T-helper 1 cell (primary cell): ENCODE measurements at regions not wholly inside any gene's neighbourhood (a gene's known extent, or its start where the extent isn't known, plus 50 kb on each side); places are given as distances from the start of the nearest gene placed in this dataset.

Source experiments
- DNase-seq, 5 donors: peaks; one replicate each; pipeline ENCODE4 v3.0.0-alpha.2; 2012 to 2020

DNA sequence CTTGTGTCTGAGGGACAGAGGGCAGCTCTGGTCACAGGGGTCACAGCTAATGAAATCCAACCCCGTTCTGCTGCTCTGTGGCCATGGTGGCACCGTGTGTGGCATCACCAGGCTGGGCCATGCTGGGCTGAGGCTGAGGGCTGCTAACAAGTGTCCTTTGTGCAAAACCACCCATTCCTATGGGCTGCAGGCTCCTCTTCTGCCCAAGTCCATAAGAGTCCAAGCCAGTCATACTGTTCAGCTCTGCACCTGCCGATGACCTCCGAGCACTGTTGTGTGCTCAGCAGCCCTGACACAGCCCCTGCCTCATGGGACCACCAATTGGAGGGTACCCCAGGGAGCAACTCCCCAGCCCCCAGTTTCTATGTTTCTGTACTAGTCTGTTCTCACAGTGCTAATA is 133.1 kb downstream of the WDR11 start:
- DNase-seq, result no peak

DNA sequence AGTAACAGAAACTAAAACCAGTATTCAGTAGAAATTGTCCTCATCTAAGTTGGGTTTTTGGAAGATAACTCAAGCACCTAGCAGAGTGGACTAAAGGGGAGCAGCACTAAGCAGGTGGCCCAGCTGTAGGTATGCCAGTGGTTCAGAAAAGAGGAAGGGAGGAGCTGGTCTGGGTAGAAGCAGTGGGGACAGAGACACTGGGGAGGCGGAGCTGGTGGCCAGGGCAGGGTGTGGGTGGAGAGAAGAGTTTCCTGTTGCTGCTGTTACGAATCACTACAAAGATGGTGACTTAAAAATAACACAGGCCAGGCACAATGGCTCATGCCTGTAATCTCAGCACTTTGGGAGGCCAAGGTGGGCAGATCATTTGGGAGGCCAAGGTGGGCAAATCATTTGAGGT is 136.2 kb downstream of the WDR11 start:
- no peak for DNase-seq

DNA sequence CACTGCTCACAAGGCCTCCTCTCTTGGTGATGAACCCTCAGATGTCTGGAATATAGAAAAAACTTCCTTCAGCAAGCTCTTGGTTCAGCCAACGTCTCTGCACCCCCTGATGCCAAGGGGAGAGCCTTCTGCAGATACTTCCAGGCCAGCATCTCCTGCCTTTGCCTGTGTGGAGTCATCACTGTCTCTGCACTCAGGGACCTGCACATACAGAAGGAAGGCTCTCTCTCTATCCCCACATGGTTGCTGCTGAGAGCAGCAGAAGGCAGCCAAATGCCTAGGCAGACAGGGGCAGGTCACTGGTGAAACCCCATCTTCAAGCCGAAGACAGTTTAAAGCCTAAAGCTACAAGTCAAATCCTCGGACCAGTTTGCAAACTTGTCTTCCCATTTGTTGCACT is 137.6 kb downstream of the WDR11 start:
- no peak for DNase-seq

DNA sequence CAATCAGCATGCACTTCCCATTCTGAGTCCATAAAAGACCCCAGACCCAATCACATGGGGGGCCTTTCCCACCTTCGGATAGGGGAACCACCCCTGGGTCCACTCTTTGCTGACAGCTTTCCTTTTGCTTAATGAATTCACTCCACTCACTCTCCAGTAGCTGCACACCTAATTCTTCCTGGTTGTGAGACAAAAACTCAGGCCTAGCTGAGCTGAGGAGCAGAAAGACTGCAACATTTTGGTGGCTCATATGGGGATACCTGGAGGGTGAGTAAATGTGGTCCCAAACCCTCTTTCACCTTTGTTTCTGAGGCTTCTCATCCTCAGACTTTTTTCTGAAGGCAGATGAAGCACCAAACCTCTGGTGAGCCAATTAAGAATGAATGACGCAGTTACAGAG is 138.1 kb downstream of the WDR11 start:
- DNase-seq, result no peak

DNA sequence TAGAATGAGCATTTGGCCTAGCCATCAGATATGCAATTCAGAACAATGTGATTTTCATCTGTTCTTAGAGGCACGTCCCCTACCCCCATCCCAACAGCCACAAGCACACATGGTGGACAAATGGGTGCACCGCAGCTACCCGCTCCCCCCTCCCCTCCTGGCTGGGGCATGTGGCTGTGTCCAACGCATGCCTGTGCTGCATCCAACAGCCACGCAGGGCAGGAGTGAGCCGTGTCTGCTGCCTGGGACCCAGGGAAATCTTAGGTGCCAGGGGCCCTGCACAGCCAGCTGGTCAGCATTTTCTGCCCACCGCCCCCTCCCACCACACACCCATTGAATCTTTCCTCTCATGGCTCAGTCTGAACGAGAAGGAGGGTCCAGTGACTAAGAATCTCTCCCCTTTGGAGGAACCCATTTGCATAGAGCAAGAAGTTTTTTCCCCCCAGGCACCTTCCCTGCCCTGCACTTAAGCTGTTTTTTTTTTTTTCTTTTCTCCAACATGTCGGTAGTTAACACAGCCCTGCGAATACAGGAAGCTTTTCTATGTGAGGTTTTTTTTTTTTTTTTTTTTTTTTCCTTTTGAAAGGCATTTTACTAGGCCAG is 138.9 kb downstream of the WDR11 start:
- DNase-seq, result no peak

DNA sequence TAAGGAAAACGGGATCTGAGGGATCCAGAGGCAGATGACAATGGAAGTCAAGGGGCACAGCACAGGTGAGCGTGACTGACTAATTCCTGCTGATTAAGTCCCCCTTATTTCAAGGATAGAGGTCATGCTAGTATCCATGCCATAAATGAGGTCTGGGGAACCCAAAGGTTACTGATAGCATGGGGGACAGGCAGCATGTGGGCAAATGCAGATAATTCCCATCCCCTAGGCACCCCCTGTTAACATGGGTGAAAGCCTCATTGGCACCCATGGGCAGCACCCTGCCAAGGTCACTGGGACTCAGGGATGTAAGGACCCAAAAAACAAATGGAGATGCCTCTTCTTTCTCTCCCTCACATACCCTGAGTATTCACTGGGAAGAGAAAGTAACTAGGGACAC is 139.7 kb downstream of the WDR11 start:
- no peak for DNase-seq

DNA sequence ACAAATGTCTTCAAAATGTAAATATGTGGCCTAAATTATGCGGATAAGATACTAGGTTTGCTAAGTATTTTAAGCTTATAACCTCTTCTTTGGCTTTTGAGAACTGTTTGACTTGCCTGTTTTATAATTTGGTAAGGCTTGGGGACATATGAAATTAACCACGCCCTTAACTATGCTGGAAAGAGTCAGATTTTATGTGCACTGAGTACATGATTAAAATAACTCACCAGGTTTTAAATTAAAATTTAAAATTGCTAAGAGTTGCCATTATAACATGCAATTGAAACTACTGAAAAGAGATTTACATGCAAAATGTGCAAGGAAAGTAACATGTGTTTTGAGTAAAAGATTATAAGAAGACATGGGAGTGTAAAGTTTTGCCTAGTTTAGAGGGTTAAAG is 141.9 kb downstream of the WDR11 start:
- no peak for DNase-seq

DNA sequence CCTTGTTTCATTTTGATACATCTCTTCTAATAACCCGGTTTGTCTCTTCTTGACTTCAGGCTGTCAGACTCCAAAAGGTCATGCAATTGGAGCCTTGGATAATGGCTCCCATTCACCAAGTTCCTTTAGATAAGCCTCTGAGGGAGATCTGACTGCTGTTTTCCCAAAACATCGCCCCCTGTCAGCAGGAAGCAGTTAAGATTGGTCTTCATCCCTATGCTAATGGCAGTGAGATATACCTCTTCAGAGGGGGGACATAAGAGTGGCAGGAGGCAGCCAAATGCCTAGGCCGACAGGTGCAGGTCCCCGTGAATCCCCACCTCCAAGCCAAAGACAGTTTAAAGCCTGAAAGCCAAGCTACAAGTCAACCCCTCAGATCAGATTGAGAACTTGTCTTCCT is 144.6 kb downstream of the WDR11 start:
- no peak for DNase-seq

DNA sequence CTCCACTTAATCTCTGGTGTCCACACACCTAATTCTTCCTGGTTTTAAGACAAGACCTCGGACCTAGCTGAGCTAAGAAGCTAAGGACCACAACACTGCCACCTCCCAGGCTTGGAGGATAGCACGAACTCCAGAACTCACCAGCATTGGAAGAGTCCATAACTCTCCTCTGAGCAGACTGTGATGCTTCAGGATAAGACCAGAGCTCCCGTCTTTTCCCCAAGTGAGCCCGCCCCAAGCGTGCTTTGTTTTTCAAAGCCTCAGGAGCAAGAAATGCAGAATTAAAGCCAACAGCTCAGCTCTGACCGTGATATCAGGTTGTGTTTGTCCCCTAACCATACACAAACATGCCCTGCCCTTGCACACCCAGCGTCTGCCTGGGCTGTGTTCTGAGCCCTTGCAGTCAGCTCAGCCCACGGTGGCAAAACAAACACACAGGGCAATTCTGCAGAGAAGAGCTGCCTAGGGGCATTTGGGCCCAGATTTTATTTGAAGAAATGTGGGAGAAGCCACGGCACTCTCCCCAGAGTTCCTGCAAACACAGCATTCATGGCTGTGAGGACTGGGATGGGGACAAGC is 145.4 kb downstream of the WDR11 start:
- DNase-seq, result no peak

DNA sequence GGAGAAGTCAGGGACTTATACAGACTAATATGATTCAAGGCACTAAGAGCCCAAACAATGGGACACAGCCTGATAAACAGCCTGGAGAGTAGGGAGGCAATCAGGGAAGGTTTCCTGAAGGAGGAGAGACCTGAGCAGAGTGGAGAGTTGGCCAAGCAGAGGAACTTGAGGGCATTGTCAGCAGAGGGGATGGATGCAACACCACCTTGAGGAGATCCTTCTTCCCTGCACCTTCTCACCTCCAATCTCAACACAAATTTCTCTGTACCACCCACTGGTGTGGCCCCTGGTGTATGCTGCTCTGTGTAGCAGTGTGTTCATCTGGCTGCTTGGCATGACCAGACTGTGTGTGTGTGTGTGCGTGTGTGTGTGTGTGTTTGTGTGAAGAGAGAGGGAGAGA is 146.2 kb downstream of the WDR11 start:
- DNase-seq, result no peak

DNA sequence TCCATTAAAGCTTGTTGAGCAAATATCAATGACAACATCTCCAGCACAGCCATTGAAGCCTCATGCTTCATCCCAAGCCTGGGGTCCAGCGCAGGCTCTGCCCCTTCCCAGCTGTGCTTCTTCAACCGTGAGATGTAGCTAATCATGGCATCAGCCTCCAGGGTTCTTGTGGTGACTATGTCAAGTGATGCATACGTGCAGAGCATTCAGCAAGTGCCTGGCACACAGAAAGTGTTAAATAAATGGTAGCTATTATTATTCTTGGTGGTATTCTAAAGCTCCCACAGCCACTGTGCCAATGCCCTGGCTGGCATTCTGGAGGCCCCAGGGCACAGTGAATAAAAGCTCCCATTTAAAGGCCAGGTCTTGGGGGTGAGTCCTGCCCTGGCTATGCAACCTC is 146.6 kb downstream of the WDR11 start:
- no peak for DNase-seq

DNA sequence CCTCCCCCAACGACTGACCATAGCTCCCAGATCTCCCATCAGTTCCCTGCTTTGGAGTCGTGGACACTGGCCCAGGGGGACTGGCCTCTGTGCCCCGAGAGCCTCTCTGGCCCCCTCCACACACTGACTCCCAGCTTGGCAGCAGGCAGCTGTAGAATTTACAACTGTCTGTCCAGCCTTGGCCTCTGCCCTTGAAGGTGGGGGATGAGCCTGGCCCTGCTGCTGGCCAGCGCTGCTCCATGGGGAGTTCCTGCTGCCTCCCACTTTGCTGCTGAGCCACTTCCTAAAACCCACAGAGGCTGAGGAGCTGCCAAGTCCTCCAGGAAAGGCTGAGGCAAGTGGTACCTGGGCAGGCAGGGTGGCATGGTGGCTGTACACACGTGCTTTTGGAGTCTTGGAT is 147.1 kb downstream of the WDR11 start:
- DNase-seq, result no peak

DNA sequence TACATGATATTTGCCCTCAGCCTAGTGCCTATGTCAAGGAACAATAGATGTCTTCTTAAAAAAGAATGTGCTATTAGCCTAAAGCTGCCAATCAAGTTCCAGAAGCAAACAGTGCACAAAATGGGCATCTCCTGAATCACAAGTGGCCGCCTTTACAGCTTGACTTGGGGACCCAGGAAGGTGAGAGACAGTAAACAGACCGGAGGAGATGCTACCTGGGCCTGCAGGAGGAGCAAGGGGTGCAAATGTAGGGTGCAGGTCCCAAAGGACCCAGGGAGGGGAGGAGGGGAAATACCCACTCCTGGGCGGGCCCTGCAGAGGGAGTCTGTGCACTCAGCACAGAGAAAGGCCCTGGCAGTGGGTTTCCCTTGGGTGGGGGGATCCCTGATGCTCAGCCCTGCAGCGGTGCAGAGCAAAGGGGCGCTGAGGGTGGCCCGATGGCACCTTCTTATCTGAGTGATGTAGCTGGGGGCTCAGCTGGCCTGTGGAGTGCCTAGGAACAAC is 147.7 kb downstream of the WDR11 start:
- DNase-seq, result no peak

DNA sequence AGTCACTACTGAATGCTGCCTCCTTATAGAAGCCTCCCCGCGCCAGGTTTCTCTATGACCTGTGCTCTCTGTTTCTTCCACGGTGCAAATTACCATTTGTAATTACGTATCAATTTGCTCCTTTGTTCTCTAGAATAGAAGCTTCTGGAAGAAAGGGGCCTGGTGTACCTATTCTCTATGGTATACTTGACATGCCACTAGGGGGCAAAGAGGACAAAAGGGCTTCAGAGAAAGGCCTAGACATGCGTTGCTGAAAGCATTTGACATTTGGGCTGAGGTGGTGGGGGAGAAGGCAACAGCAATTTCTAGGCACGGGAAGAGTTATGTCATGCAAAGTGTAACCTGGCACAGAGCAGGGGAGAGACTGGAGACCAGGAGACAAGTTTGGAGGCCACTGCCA is 148.7 kb downstream of the WDR11 start:
- DNase-seq, result no peak

DNA sequence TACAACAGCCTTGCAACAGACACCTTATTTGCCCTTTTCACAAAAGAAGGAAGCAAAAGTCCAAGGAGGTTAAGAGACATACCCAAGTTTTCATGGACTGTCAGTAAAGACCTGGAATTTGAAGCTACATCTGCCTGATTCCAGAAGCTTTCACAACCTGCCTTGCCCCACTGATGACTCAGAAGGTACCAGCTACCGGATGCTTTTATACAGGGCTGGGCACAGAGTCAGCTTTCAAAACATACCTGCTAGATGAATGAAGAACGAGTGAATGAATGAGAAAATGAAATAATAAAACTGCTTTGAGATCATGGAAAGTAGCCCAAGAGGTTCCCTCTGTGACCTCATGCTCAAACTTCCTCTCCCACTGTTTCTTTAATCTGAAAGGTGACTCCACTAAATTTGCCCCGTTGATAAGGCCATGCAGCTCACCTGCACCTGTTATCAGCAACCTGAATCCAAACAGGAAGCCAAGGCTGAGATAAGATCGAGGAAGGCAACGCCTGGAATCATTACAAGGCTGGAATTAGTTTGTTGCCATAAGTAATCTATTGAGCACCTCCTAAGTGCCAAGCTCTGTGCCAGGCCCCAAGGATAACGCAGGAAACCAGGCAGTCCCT is 151.5 kb downstream of the WDR11 start:
- no peak for DNase-seq

DNA sequence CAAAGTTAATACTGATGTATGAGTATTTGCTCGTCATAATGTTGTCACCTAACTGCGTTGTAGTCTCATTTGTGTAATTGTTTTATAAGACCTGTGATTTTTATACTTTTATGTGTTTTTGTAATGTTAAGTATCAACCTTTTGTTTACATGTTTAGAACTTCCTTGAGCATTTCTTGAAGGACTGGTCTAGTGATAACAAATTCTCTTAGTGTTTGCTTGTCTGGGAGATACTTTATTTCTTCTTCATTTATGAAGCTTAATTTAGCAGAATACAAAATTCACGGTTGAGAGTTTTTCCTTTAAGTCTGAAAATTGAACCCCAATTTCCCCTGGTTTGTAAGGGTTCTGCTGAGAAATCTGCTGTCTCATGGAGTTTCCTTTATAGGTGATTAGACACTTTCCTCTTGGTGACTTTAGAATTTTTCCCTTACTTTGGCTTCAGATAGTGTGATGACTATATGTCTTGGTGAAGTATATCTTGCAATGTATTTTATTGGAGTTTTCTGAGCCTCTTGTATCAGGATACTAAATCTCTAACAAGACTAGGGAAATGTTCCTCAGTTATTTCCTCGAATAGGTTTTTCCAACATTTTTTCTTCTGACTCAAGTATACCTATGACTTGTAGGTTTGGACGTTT is 154.9 kb downstream of the WDR11 start:
- no peak for DNase-seq

DNA sequence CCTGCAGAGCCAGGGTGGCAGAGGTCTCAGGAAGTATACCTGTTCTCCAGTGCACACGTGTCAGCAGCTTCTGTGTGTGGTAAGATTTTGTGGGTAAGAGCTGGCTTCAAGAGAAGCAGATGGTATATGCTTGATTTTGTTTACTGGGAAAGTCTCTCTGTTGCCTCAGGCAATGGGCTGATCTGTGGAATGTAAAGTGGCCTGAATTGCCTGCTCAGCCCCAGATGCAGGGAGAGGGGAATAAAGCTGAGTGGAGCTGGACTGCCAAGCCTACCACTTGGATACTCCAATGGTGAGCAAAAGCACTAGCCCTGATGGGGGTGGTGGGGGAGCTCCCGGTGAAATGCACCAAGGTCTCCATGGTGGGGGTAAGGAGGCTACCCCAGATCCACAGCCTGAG is 156.1 kb downstream of the WDR11 start:
- no peak for DNase-seq

DNA sequence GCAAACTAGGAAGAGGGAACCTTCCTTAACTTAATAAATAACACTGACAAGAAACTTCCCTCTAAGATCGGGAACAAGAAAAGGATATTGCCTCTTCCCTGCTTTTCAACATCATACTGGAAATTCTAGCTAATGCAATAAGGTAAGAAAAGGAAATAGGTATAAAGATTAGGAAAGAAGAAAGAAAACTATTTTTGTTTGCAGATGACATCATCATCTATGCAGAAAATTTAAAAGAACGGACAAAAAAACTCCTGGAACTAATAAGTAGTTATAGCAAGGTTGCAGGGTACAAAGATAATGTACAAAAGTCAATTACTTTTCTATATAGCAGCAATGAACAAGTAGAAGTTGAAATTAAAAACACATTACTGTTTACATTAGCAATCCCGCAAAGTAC is 164.8 kb downstream of the WDR11 start:
- DNase-seq, result no peak

DNA sequence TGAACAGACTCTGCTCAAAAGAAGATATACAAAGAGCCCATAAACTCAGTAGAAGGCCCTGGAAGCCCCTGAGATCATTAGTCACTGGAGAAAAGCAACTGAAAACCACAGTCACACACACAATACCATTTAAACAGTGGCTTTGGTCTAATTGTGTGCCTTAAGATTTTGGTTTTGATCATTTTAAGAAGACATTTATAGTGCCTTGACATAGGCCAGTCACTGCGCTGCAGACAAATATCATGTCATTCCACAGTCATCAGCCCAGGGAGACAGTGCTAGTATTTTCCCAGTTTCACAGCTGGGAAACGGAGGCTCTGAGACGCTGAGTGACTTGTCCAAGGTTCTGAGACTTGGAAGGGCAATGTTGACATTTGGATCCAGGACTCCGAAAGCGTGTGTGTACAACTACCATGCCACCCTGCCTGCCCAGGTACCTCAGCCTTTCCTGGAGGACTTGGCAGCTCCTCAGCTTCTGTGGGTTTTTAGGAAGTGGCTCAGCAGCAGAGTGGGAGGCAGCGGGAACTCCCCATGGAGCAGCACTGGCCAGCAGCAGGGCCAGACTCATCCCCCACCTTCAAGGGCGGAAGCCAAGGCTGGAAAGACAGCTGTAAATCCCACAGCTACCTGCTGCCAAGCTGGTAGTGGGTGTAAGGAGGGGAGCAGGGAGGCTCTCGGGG is 173.9 kb downstream of the WDR11 start:
- no peak for DNase-seq

DNA sequence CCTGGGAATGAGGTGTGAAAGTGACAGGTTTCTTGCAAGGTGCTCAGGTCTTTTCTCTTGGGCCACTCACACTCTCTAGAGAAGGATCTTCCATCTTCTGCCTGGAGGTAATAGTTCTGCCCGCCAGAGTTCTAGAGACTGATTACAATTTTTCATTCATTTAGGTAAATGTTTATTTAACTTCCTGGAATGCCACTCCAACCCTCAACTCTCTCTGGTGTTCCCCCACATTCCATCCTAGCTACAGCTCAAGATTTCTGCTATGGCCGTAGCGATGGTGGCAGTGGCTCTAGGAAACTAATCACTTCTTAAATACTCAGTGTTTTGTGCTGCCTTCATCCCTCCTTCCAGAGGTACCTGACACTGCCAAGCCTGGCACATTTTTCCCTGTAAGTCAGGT is 174.6 kb downstream of the WDR11 start:
- no peak for DNase-seq

DNA sequence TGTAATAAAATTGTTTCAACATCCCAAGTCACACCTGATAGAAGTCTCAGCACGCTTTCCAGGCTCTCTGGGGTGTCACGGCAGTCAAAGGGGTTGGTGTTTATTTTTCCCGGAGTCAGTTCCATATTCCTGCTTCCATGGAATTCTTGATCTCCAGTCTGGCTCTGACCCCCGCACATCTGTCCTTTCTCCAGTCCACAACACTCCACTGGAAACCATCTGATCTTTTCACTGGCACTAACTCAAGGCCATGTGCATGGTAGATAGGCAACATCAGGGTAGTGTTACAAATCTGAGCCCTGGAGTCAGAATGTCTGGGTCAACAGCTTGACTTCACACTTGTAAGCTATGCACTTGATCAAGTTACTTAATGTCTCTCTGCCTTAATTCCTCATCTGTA is 176.2 kb downstream of the WDR11 start:
- DNase-seq, result no peak

DNA sequence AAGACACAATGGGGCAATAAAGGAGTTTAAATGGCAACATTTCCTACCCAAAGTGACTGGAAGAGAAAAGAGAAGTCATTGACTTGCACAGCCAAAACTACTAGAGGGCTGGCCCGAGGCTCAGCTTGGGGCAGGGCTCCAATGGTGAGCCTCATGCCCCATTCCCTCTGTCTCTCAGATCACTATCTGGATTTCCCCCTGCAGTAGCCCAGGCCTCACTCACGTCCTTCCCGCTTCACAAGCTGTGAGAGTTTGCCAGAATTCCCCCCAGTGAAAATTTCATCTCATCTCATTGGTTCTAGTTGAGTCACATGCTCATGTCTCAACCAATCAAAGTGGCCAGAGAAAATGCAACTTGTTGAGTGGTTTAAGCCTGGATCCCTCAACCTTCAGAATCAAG is 181.3 kb downstream of the WDR11 start:
- DNase-seq, result no peak

DNA sequence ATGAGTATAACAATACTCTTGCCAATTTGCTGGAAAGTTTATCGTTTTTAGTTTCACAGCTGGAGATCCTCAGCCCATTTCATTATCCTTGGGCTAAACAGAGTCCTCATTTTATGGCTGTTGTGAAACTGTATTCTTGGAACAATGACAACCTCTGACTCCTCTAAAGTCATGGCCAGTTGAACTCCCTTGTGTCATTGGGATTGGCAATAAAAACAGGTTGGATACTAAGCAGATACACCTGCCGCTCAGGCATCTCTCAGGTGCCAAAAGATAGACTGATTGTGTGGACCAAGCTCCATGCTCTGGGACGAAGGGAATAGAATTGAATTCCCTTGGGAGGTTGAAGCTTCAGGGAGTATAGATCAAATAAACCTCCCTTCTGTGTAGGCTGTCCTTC is 182.2 kb downstream of the WDR11 start:
- no peak for DNase-seq

DNA sequence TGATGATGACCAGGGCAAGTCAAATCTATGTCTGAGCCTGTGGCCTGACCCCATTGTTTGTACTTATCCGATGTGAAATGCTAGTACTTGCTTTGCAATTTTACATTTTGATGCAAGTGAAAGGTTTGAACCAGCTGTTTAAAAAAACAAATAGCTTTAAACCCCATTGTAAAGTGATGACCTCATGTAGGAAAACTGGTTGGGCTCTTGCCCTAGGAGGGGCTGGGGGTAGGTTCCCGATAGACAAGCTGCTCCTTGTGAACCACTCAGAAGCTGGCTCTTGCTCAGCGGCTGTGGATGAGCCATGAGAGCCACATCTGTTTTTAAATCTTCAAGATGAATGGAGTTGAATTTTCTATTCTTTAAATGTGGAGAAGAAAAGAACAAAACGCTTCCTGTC is 185.3 kb downstream of the WDR11 start:
- no peak for DNase-seq
